ENCODE measurements at regions not wholly inside any gene's neighbourhood (a gene's known extent, or its start where the extent isn't known, plus 50 kb on each side); places are given as distances from the start of the nearest gene placed in this dataset.

- no peak for TF ChIP-seq CTCF (IDR thresholded peaks at IDR 0.05)
- TF ChIP-seq POLR2A (IDR thresholded peaks at IDR 0.05): no peak
- TF ChIP-seq POLR2AphosphoS5 (IDR thresholded peaks at IDR 0.05): no peak
- TF ChIP-seq EP300 (IDR thresholded peaks at IDR 0.05): no peak
These were observed 1210.4 kb downstream of the TYW1 start for GRCh38 chr7:68206946-68207485.
